Mesendoderm (in vitro differentiated cells): ENCODE measurements at regions not wholly inside any gene's neighbourhood (a gene's known extent, or its start where the extent isn't known, plus 50 kb on each side); places are given as distances from the start of the nearest gene placed in this dataset.
"Not testable (repeated sequence)": the region's sequence is repeated elsewhere in the genome, so short reads cannot be mapped to it uniquely, and the experiment has no call there.

Source experiments
- DNase-seq: peaks from one replicate; pipeline ENCODE4 v3.0.0; 2013
- H2AK5ac ChIP-seq: 2 replicates; pipeline ENCODE4 v1.6.1; 2013; ENCODE audit warnings: low read length, inconsistent platforms
- H2BK120ac ChIP-seq: 2 replicates; pipeline ENCODE4 v1.6.1; 2013; ENCODE audit warnings: low read depth, mild to moderate bottlenecking, low read length, moderate library complexity, mixed read lengths
- H2BK15ac ChIP-seq: replicated peaks from 2 replicates; pipeline ENCODE4 v1.6.1; 2013; ENCODE audit warnings: low read depth, mild to moderate bottlenecking, moderate library complexity
- H2BK5ac ChIP-seq: 2 replicates; pipeline ENCODE4 v1.6.1; 2013; ENCODE audit warnings: low read length, inconsistent platforms
- H3K18ac ChIP-seq: 2 replicates; pipeline ENCODE4 v1.6.1; 2013; ENCODE audit warnings: mild to moderate bottlenecking, low read length, mixed read lengths
- H3K23ac ChIP-seq: one replicate; pipeline ENCODE4 v1.6.1; 2013; ENCODE audit warnings: low read length
- H3K27ac ChIP-seq: 2 replicates; pipeline ENCODE4 v1.5.1; 2013; ENCODE audit warnings: low read depth, mild to moderate bottlenecking, inconsistent platforms, low read length, moderate library complexity
- H3K27me3 ChIP-seq: 2 replicates; pipeline ENCODE4 v1.6.1; 2013; ENCODE audit warnings: low read length, control low read depth, mild to moderate bottlenecking, inconsistent platforms; ENCODE audit not compliant: insufficient read depth, poor library complexity
- H3K36me3 ChIP-seq: 2 replicates; pipeline ENCODE4 v1.6.1; 2013; ENCODE audit warnings: low read length, inconsistent platforms; ENCODE audit not compliant: control insufficient read depth, insufficient read depth
- H3K4ac ChIP-seq: one replicate; pipeline ENCODE4 v1.6.1; 2013; ENCODE audit warnings: low read depth, mild to moderate bottlenecking, low read length, moderate library complexity
- H3K4me1 ChIP-seq: 2 replicates; pipeline ENCODE4 v1.6.1; 2013; ENCODE audit warnings: low read depth, low read length, inconsistent platforms; ENCODE audit not compliant: control insufficient read depth
- H3K4me2 ChIP-seq: 2 replicates; pipeline ENCODE4 v1.6.1; 2013; ENCODE audit warnings: low read length
- H3K4me3 ChIP-seq: 2 replicates; pipeline ENCODE4 v1.5.1; 2013; ENCODE audit warnings: mild to moderate bottlenecking, low read length
- H3K56ac ChIP-seq: one replicate; pipeline ENCODE4 v1.6.1; 2013; ENCODE audit warnings: low read length
- H3K79me1 ChIP-seq: 2 replicates; pipeline ENCODE4 v1.6.1; 2013; ENCODE audit warnings: low read length, inconsistent platforms
- H3K79me2 ChIP-seq: 2 replicates; pipeline ENCODE4 v1.6.1; 2013; ENCODE audit warnings: mild to moderate bottlenecking, low read length; ENCODE audit not compliant: control insufficient read depth, insufficient read depth
- H3K9ac ChIP-seq: 2 replicates; pipeline ENCODE4 v1.6.1; 2013; ENCODE audit warnings: low read length, inconsistent platforms
- H4K5ac ChIP-seq: one replicate; pipeline ENCODE4 v1.6.1; 2013; ENCODE audit warnings: low read length
- H4K8ac ChIP-seq: one replicate; pipeline ENCODE4 v1.6.1; 2013; ENCODE audit warnings: low read depth, mild to moderate bottlenecking, control low read depth, low read length, moderate library complexity
- WGBS: extraction: QIAGEN DNeasy Blood & Tissue Kit; methylation state at CpG from one replicate; pipeline ENCODE4 v1.1.7; 2013; ENCODE audit warnings: low lambda C conversion rate, missing lambda C conversion rate; ENCODE audit not compliant: insufficient coverage; ENCODE audit errors: extremely low coverage; 5-methylcytosine and 5-hydroxymethylcytosine counted together

DNA sequence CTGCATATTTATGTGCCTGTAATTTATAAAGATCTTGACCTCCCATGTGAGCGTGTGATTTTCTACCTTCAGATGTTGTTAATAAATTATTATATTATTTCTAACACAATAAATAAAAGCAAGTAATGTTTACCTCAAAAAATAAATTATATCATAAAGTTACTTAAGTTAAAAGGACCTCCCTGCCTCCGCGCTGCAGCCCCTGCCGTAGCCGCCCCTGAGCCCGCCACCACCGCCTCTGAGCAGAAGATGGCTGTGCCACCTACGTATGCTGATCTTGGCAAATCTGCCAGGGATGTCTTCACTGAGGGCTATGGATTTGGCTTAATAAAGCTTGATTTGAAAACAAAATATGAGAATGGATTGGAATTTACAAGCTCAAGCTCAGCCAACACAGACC lies 119.6 kb upstream of the BRWD3 start:
- no CpG with 5 or more reads among the region's 8 CpGs for WGBS
- H3K56ac ChIP-seq, result no peak overlapping the region
- H3K27ac ChIP-seq, result no peak overlapping the region
- H2BK120ac ChIP-seq, result no peak overlapping the region
- no peak overlapping the region for H2AK5ac ChIP-seq
- H4K5ac ChIP-seq, result no peak overlapping the region
- H3K9ac ChIP-seq, result no peak overlapping the region
- no peak overlapping the region for H3K18ac ChIP-seq
- no peak overlapping the region for H3K4me2 ChIP-seq
- H4K8ac ChIP-seq, result no peak overlapping the region
- no peak overlapping the region for H2BK15ac ChIP-seq
- H3K4ac ChIP-seq, result no peak overlapping the region
- no peaks in the 10 kb centered on the region for H3K36me3 ChIP-seq
- no peak overlapping the region for H2BK5ac ChIP-seq
- no peaks in the 10 kb centered on the region for H3K79me2 ChIP-seq
- no peak for DNase-seq
- no peak overlapping the region for H3K4me3 ChIP-seq
- H3K27me3 ChIP-seq, result no peaks in the 10 kb centered on the region
- H3K79me1 ChIP-seq, result no peaks in the 10 kb centered on the region
- H3K23ac ChIP-seq, result no peak overlapping the region
- H3K4me1 ChIP-seq, result no peaks in the 10 kb centered on the region

- Histone ChIP-seq H3K18ac (no peak overlapping the region), H2BK15ac (no peak overlapping the region), H2BK5ac (no peak overlapping the region), H3K27me3 (no peaks in the 10 kb centered on the region), H3K27ac (no peak overlapping the region), H3K79me2 (no peaks in the 10 kb centered on the region), H3K4me2 (no peak overlapping the region), H3K9ac (no peak overlapping the region), H3K23ac (no peak overlapping the region), H3K4ac (no peak overlapping the region), H4K5ac (no peak overlapping the region), H3K4me1 (no peaks in the 10 kb centered on the region), H2BK120ac (no peak overlapping the region), H3K79me1 (no peaks in the 10 kb centered on the region), H3K4me3 (no peak overlapping the region), H4K8ac (no peak overlapping the region), H2AK5ac (no peak overlapping the region), H3K56ac (no peak overlapping the region), H3K36me3 (no peaks in the 10 kb centered on the region)
- no CpG with 5 or more reads among the region's 1 CpG for WGBS
- DNase-seq, result no peak
These were observed 108.2 kb upstream of the BRWD3 start for GRCh38 chrX:80917919-80918318.

DNA sequence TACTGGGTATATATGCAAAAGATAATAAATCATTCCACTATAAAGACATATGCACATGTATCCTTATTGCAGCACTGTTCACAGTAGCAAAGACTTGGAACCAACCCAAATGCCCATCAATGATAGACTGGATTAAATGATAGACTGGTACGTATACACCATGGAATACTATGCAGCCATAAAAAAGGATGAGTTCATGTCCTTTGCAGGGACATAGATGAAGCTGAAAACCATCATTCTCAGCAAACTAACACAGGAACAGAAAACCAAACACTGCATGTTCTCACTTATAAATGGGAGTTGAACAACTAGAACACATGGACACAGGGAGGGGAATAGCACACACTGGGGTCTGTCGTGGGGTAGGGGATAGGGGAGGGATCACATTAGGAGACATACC lies 102.7 kb upstream of the BRWD3 start:
- not testable (repeated sequence) for H4K5ac ChIP-seq, H3K27me3 ChIP-seq, H3K79me1 ChIP-seq, H4K8ac ChIP-seq, DNase-seq, H3K27ac ChIP-seq, H2AK5ac ChIP-seq, H3K23ac ChIP-seq, H3K4ac ChIP-seq, H2BK15ac ChIP-seq, H2BK5ac ChIP-seq, H3K18ac ChIP-seq, H3K4me3 ChIP-seq, H3K4me2 ChIP-seq, H3K56ac ChIP-seq, H3K36me3 ChIP-seq, H3K9ac ChIP-seq, H3K79me2 ChIP-seq, H2BK120ac ChIP-seq, H3K4me1 ChIP-seq
- WGBS, result no CpG with 5 or more reads among the region's 2 CpGs

GRCh38 chrX:80879916-80880315 lies 70.2 kb upstream of the BRWD3 start:
- Histone ChIP-seq H3K79me2 (no peaks in the 10 kb centered on the region), H3K4me2 (no peak overlapping the region), H4K8ac (no peak overlapping the region), H2BK120ac (no peak overlapping the region), H2BK15ac (no peak overlapping the region), H3K27ac (no peak overlapping the region), H3K56ac (no peak overlapping the region), H4K5ac (no peak overlapping the region), H3K4me3 (no peak overlapping the region), H2AK5ac (no peak overlapping the region), H3K36me3 (no peaks in the 10 kb centered on the region), H3K23ac (no peak overlapping the region), H3K4me1 (no peaks in the 10 kb centered on the region), H3K9ac (no peak overlapping the region), H3K18ac (no peak overlapping the region), H3K4ac (no peak overlapping the region), H3K79me1 (no peaks in the 10 kb centered on the region), H3K27me3 (no peaks in the 10 kb centered on the region), H2BK5ac (no peak overlapping the region)
- no CpG with 5 or more reads among the region's 1 CpG for WGBS
- peak; percentile 1 for DNase-seq

DNA sequence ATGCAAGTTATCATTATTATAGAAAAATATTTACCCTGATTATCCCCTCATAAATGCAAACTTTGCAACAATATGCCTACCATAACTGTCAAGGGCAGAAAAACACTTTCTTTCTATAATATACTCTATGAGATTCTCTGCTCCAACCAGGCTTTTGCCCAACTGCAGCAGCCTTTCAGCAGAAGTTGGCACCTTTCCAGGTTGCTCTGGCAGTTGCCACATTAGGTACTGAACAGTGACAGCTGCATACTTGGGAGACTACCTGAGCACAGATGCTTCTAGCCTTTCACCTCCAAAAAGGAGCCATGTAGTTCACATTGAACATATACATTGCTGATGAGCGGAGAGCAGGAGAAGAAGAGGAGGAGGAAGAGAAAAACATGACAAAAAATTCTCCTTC lies 69.5 kb upstream of the BRWD3 start:
- no peak overlapping the region for H3K23ac ChIP-seq
- H3K27ac ChIP-seq, result no peak overlapping the region
- H3K79me2 ChIP-seq, result no peaks in the 10 kb centered on the region
- H2BK120ac ChIP-seq, result no peak overlapping the region
- H3K4me3 ChIP-seq, result no peak overlapping the region
- H3K79me1 ChIP-seq, result no peaks in the 10 kb centered on the region
- H3K4me2 ChIP-seq, result no peak overlapping the region
- H4K8ac ChIP-seq, result no peak overlapping the region
- H3K27me3 ChIP-seq, result no peaks in the 10 kb centered on the region
- H3K56ac ChIP-seq, result no peak overlapping the region
- no peak overlapping the region for H4K5ac ChIP-seq
- H3K18ac ChIP-seq, result no peak overlapping the region
- no peak overlapping the region for H2AK5ac ChIP-seq
- no peaks in the 10 kb centered on the region for H3K36me3 ChIP-seq
- no CpG with 5 or more reads among the region's 1 CpG for WGBS
- H2BK5ac ChIP-seq, result no peak overlapping the region
- no peak overlapping the region for H2BK15ac ChIP-seq
- no peaks in the 10 kb centered on the region for H3K4me1 ChIP-seq
- H3K9ac ChIP-seq, result no peak overlapping the region
- no peak overlapping the region for H3K4ac ChIP-seq
- DNase-seq, result no peak

GRCh38 chrX:80876877-80877276 lies 67.2 kb upstream of the BRWD3 start:
- H3K79me1 ChIP-seq, result no peaks in the 10 kb centered on the region
- H3K36me3 ChIP-seq, result no peaks in the 10 kb centered on the region
- no peak overlapping the region for H2BK15ac ChIP-seq
- no peak overlapping the region for H2BK5ac ChIP-seq
- H3K56ac ChIP-seq, result no peak overlapping the region
- H3K4me1 ChIP-seq, result no peaks in the 10 kb centered on the region
- no peak overlapping the region for H2BK120ac ChIP-seq
- H3K79me2 ChIP-seq, result no peaks in the 10 kb centered on the region
- H3K27me3 ChIP-seq, result no peaks in the 10 kb centered on the region
- H2AK5ac ChIP-seq, result no peak overlapping the region
- no peak overlapping the region for H3K18ac ChIP-seq
- no peak overlapping the region for H3K4ac ChIP-seq
- H4K8ac ChIP-seq, result no peak overlapping the region
- H4K5ac ChIP-seq, result no peak overlapping the region
- no peak overlapping the region for H3K23ac ChIP-seq
- no peak overlapping the region for H3K27ac ChIP-seq
- no peak overlapping the region for H3K4me3 ChIP-seq
- H3K4me2 ChIP-seq, result no peak overlapping the region
- no peak overlapping the region for H3K9ac ChIP-seq
- DNase-seq, result peak; percentile 26
